HepG2 (cell line): ENCODE measurements at regions not wholly inside any gene's neighbourhood (a gene's known extent, or its start where the extent isn't known, plus 50 kb on each side); places are given as distances from the start of the nearest gene placed in this dataset.

ENCODE experiments used
- CTCF ChIP-seq: sonication (generic); formaldehyde crosslinking; IDR thresholded peaks from 2 replicates; pipeline ENCODE4 v1.5.0; 2020; ENCODE audit warnings: mild to moderate bottlenecking, missing genetic modification reagents, moderate library complexity
- KMT2A ChIP-seq: sonication (generic); formaldehyde crosslinking; IDR thresholded peaks from 2 replicates; pipeline ENCODE4 v1.4.0; 2020; ENCODE audit warnings: missing genetic modification reagents
- POLR2A ChIP-seq, 2 experiments: IDR thresholded peaks; 2 replicates each; pipeline ENCODE4 v1.6.1; 2011; ENCODE audit warnings: low read depth in 2 of 2, low read length in 2 of 2, mild to moderate bottlenecking in 1 of 2, moderate library complexity in 1 of 2; ENCODE audit not compliant: insufficient read depth in 1 of 2
- ZNF136 ChIP-seq: sonication (generic); formaldehyde crosslinking; IDR thresholded peaks from 2 replicates; pipeline ENCODE4 v1.8.1; 2022; ENCODE audit warnings: low read depth, mild to moderate bottlenecking, moderate library complexity, missing genetic modification reagents
- TF ChIP-seq, protein P1 (sequence below): sonication (generic); formaldehyde crosslinking; IDR thresholded peaks from 2 replicates; pipeline ENCODE4 v1.8.0; 2022; ENCODE audit warnings: mild to moderate bottlenecking, missing genetic modification reagents, borderline replicate concordance
- TF ChIP-seq, protein P2 (sequence below): sonication (generic); formaldehyde crosslinking; conservative IDR thresholded peaks from 2 replicates; pipeline ENCODE4 v1.5.0; 2020; ENCODE audit warnings: missing genetic modification reagents

DNA sequence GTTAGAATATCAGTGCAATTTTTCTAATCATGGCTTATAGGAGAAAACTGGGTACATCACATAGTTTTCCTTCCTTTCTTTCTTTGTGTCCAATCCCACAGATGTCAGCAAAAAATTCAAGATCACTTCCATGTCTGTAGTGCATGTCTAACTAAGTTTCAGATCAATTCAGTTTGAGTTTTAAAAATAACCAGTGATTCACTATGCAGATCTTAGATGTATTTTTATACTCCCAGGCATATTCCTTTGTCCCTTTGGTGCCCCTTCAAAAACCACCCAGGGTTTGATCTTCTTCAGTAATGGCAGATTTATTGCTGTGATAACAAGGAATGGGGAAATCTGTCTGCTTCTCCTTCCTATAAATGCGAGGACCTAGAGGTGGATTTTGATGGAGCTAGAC is 915.6 kb downstream of the METTL15 start:
- TF ChIP-seq ZNF136 (CRISPR knock-in tag) (no peak), CTCF (CRISPR knock-in tag) (no peak), KMT2A (no peak), POLR2A (IDR thresholded peaks at IDR 0.05; ENCODE audit: insufficient read depth in 1 of 2, low read depth in 2 of 2, low read length in 2 of 2) (no peak)
- TF ChIP-seq, protein P1, sequence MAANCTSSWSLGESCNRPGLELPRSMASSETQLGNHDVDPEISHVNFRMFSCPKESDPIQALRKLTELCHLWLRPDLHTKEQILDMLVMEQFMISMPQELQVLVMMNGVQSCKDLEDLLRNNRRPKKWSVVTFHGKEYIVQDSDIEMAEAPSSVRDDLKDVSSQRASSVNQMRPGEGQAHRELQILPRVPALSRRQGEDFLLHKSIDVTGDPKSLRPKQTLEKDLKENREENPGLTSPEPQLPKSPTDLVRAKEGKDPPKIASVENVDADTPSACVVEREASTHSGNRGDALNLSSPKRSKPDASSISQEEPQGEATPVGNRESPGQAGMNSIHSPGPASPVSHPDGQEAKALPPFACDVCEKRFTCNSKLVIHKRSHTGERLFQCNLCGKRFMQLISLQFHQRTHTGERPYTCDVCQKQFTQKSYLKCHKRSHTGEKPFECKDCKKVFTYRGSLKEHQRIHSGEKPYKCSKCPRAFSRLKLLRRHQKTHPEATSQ (CRISPR knock-in tag) = no peak
- TF ChIP-seq, protein P2, sequence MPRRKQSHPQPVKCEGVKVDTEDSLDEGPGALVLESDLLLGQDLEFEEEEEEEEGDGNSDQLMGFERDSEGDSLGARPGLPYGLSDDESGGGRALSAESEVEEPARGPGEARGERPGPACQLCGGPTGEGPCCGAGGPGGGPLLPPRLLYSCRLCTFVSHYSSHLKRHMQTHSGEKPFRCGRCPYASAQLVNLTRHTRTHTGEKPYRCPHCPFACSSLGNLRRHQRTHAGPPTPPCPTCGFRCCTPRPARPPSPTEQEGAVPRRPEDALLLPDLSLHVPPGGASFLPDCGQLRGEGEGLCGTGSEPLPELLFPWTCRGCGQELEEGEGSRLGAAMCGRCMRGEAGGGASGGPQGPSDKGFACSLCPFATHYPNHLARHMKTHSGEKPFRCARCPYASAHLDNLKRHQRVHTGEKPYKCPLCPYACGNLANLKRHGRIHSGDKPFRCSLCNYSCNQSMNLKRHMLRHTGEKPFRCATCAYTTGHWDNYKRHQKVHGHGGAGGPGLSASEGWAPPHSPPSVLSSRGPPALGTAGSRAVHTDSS = no peak
